ENCODE measurements at regions not wholly inside any gene's neighbourhood (a gene's known extent, or its start where the extent isn't known, plus 50 kb on each side); places are given as distances from the start of the nearest gene placed in this dataset.
"Not testable (repeated sequence)": the region's sequence is repeated elsewhere in the genome, so short reads cannot be mapped to it uniquely, and the experiment has no call there.

DNA sequence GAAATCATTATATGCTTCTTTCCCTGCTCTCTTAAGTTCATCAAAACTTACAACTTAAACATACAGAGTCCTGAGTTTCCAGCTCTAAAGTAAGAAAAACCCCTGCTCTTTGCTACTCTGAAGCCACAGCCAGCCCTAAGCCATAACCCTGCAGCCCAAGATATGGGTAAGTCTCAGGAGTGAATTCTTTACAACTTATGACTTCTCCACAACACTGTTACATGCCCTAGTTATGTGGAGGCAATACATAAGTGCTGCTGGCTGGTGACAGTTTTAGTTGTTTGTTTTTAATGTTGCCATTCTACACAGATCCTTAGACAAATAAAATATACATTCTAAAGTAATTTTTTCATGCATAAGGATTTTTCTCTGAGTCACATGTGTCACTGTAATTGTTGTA is 100.2 kb downstream of the FBXO8 start:
- Mint-ChIP-seq H3K9me3 (ENCODE audit: low read depth) (no peaks in the 10 kb centered on the region), H3K27ac (no peak overlapping the region), H3K4me1 (no peaks in the 10 kb centered on the region), H3K4me3 (no peak overlapping the region), H3K27me3 (peaks cover 18% of the 10 kb centered on the region), H3K36me3 (ENCODE audit: low read depth) (no peaks in the 10 kb centered on the region)
- DNase-seq (no peak), ATAC-seq (no peak)
- CTCF ChIA-PET: no interaction called here
- intact Hi-C loops (cut with DNase I, micrococcal nuclease): no loop called here
- POLR2A ChIA-PET: no interaction called here

DNA sequence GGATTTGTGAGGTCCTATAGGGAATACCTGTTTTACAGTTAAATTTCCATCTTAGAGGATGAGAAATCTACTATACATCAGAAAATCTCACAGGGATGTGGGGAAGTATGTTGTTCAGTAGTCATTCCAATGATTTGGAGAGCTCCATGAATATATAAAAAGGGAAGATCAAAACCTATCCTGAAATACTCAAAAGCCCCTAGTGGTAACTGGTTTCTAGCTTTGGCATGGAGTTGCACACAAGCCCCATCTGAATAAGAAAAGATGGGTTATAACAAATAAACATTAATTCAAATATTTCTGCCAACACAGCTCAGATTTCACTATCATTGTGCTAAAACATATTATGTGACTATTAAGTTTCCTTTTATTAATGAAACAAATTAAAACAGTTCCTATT is 101.6 kb downstream of the FBXO8 start:
- Mint-ChIP-seq H3K27ac (no peak overlapping the region), H3K36me3 (ENCODE audit: low read depth) (no peaks in the 10 kb centered on the region), H3K4me1 (no peaks in the 10 kb centered on the region), H3K27me3 (peaks cover 15% of the 10 kb centered on the region), H3K4me3 (no peak overlapping the region), H3K9me3 (ENCODE audit: low read depth) (no peaks in the 10 kb centered on the region)
- intact Hi-C loops (cut with DNase I, micrococcal nuclease): no loop called here
- DNase-seq: no peak
- ATAC-seq: no peak
- ChIA-PET CTCF (interaction anchor here (0.9 kb wide), 1 partner anchor 12 kb away, joined by 3 read pairs; no protein-coding TSS in a partner anchor), POLR2A (no interaction called here)

DNA sequence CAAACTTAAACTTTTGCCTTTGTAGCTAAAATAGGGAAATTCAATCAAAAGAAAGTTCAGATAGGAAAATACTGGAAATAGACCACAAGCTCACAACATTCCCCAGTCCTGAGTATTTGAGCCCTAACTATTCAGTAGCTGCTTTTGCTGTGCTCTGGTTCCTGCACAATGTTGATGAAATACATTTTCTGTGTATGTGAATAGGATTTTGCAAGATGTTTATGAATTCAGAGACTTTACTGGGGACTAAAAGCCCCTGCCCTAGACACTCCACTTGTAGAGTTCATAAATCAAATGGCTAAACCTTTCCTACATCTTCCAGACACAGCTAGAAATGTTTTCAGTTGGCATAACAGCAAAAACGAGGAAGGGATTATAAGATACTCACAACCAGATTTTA is 105.9 kb downstream of the FBXO8 start:
- ATAC-seq: no peak

DNA sequence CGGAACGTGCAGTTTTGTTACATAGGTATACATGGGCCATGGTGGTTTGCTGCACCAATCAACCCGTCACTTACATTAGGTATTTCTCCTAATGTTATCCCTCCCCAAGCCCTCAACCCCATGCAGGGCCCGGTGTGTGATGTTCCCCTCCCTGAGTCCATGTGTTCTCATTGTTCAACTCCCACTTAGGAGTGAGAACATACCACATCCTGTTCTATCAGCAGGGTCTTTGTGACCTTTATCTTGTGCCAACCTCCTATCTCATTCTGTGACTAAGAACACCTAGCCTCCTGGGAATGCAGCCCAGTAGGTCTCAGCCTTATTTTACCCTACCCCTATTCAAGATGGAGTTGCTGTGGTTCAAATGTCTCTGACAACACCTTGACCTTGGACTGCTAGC is 107.6 kb downstream of the FBXO8 start:
- not testable (repeated sequence) for H3K4me1 Mint-ChIP-seq; H3K36me3 Mint-ChIP-seq (ENCODE audit: low read depth); H3K9me3 Mint-ChIP-seq (ENCODE audit: low read depth)

More for the DNA sequence above, 105.9 kb downstream of the FBXO8 start:
- no peaks in the 10 kb centered on the region for H3K4me1 Mint-ChIP-seq
- H3K4me3 Mint-ChIP-seq: no peak overlapping the region
- H3K9me3 Mint-ChIP-seq (ENCODE audit: low read depth): no peaks in the 10 kb centered on the region
- H3K27ac Mint-ChIP-seq: no peak overlapping the region
- H3K36me3 Mint-ChIP-seq (ENCODE audit: low read depth): no peaks in the 10 kb centered on the region
- ChIA-PET CTCF (no interaction called here), POLR2A (no interaction called here)
- intact Hi-C loops (cut with DNase I, micrococcal nuclease): no loop called here
- H3K27me3 Mint-ChIP-seq: peaks cover 19% of the 10 kb centered on the region
- no peak for DNase-seq

DNA sequence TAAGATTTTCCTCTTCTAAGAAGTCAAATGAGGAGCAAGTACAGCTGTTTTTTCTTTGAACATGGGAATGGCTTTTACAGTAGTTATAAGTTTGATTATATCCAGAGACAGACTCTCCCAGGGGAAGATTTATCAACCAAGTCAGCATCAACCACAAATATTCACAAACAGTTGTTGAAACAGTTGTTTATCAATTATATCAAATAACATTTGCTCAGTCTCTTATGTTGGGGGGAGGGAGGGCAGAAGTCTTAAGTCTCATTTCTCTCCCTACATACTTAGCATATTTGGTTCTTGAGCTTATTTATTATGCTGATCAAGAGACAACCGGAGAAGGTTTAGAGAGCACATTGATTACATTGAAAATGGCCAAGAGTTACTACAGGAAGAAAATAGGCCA is 110.1 kb downstream of the FBXO8 start:
- H3K27me3 Mint-ChIP-seq: peaks cover 17% of the 10 kb centered on the region
- no peaks in the 10 kb centered on the region for H3K36me3 Mint-ChIP-seq (ENCODE audit: low read depth)
- ChIA-PET POLR2A (no interaction called here), CTCF (no interaction called here)
- H3K9me3 Mint-ChIP-seq (ENCODE audit: low read depth): no peaks in the 10 kb centered on the region
- ATAC-seq (no peak), DNase-seq (no peak)
- intact Hi-C loops (cut with DNase I, micrococcal nuclease): no loop called here
- H3K27ac Mint-ChIP-seq: no peak overlapping the region
- no peak overlapping the region for H3K4me3 Mint-ChIP-seq
- H3K4me1 Mint-ChIP-seq: no peaks in the 10 kb centered on the region

More for the DNA sequence above, 107.6 kb downstream of the FBXO8 start:
- intact Hi-C loops (cut with DNase I, micrococcal nuclease); DNase-seq; H3K27ac Mint-ChIP-seq; CTCF ChIA-PET; H3K4me3 Mint-ChIP-seq; POLR2A ChIA-PET; ATAC-seq: not testable (repeated sequence)
- peaks cover 19% of the 10 kb centered on the region for H3K27me3 Mint-ChIP-seq

DNA sequence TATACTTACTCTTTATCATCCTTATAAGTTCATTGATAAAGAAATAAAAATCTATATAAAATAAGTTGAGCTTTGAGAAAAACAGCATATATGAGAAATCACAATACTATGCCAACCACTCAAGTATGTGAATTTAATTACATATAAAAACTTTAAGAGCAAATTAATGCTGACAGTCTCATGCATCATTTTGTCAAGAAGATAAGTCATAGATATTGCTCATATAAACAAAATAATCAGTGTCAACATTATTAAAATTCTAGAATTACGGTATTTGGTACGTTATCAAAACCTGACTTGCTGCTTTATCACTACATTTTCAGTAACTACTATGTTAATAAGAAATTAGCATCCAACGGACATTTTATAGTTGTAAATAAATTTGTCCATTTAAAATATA is 111.2 kb downstream of the FBXO8 start:
- H3K27me3 Mint-ChIP-seq: peaks cover 18% of the 10 kb centered on the region
- ChIA-PET POLR2A (no interaction called here), CTCF (no interaction called here)
- ATAC-seq: no peak
- no peaks in the 10 kb centered on the region for H3K9me3 Mint-ChIP-seq (ENCODE audit: low read depth)
- no peak overlapping the region for H3K27ac Mint-ChIP-seq
- DNase-seq: no peak
- no peak overlapping the region for H3K4me3 Mint-ChIP-seq
- intact Hi-C loops (cut with DNase I, micrococcal nuclease): no loop called here
- no peaks in the 10 kb centered on the region for H3K4me1 Mint-ChIP-seq
- no peaks in the 10 kb centered on the region for H3K36me3 Mint-ChIP-seq (ENCODE audit: low read depth)

DNA sequence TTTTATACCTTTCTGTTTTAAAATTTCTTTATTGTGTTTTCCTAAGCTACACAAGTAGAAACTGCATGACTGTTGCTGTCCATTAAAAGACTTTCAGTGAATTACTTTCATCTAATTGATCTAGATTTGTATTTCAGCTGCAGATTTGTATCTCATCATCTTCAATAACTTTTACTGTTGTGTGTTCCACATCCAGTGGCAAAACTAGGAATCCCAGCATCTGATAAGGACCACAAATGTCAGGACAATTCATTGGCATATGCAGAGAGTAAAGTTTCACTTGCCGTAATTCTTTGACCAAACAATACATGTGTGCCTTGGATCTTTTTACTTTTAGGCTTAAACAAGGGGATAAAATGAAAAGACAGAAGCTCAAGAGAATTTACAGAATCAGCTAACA is 112.6 kb downstream of the FBXO8 start:
- Mint-ChIP-seq H3K9me3 (ENCODE audit: low read depth) (no peaks in the 10 kb centered on the region), H3K4me3 (no peak overlapping the region), H3K36me3 (ENCODE audit: low read depth) (no peaks in the 10 kb centered on the region), H3K27me3 (peaks cover 13% of the 10 kb centered on the region), H3K27ac (no peak overlapping the region), H3K4me1 (no peaks in the 10 kb centered on the region)
- POLR2A ChIA-PET: no interaction called here
- no peak for ATAC-seq
- CTCF ChIA-PET: no interaction called here
- intact Hi-C loops (cut with DNase I, micrococcal nuclease): no loop called here
- no peak for DNase-seq

DNA sequence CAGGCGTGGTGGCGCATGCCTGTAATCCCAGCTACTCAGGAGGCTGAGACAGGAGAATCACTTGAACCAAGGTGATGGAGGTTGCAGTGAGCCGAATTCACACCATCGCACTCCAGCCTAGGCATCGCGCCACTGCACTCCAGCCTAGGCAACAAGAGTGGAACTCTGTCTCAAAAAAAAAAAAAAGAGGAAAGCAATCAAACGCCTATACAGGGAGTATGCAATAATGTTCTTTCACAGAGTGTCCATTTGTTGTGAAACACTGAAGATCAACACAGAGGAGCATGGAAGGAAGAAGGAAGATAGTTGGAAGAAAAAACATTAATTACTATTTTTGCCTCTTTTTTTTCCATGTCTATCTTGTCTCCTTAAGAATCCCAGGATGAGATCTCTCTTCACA is 113.4 kb downstream of the FBXO8 start:
- no peak overlapping the region for H3K27ac Mint-ChIP-seq

DNA sequence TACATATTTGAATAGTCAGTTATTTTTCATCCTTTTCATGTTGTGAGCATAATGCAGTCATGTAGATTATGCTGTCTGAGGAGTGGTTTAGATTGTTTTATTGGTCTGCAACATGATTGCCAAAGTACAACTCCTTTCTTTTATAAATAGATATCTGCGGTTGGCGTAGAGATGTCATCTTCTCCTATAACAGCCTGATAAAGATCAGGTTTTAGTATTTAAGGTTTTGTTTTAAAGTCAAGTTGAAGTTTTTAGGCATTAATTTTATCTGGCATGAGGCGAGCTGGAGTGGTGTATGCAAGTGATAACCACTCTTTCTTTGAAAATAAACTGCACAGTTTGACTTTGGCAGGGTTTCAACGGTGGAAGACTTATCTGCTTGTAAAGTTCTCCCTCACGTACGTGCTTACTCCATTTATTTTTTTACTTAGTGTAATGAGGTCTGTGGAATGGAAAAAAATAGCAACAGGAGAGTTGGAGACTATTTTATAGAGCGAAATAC is 126.3 kb downstream of the FBXO8 start:
- Mint-ChIP-seq H3K4me1 (no peaks in the 10 kb centered on the region), H3K4me3 (no peak overlapping the region), H3K36me3 (ENCODE audit: low read depth) (no peaks in the 10 kb centered on the region), H3K27ac (no peak overlapping the region), H3K9me3 (ENCODE audit: low read depth) (no peaks in the 10 kb centered on the region), H3K27me3 (peaks cover 22% of the 10 kb centered on the region)
- POLR2A ChIA-PET: no interaction called here
- intact Hi-C loops (cut with DNase I, micrococcal nuclease): loop anchor here (5.0 to 10.0 kb wide), 3 partner anchors 160 to 735 kb away; no protein-coding TSS in a partner anchor
- CTCF ChIA-PET: no interaction called here
- DNase-seq (no peak), ATAC-seq (no peak)

More for the DNA sequence above, 113.4 kb downstream of the FBXO8 start:
- H3K4me1 Mint-ChIP-seq: no peaks in the 10 kb centered on the region
- no peaks in the 10 kb centered on the region for H3K9me3 Mint-ChIP-seq (ENCODE audit: low read depth)
- no peak overlapping the region for H3K4me3 Mint-ChIP-seq
- ChIA-PET POLR2A (no interaction called here), CTCF (interaction anchor here (0.6 to 0.8 kb wide), 2 partner anchors 12 to 436 kb away, joined by 3 read pairs; no protein-coding TSS in a partner anchor)
- H3K27me3 Mint-ChIP-seq: peaks cover 13% of the 10 kb centered on the region
- DNase-seq (no peak), ATAC-seq (no peak)
- intact Hi-C loops (cut with DNase I, micrococcal nuclease): no loop called here
- no peaks in the 10 kb centered on the region for H3K36me3 Mint-ChIP-seq (ENCODE audit: low read depth)

DNA sequence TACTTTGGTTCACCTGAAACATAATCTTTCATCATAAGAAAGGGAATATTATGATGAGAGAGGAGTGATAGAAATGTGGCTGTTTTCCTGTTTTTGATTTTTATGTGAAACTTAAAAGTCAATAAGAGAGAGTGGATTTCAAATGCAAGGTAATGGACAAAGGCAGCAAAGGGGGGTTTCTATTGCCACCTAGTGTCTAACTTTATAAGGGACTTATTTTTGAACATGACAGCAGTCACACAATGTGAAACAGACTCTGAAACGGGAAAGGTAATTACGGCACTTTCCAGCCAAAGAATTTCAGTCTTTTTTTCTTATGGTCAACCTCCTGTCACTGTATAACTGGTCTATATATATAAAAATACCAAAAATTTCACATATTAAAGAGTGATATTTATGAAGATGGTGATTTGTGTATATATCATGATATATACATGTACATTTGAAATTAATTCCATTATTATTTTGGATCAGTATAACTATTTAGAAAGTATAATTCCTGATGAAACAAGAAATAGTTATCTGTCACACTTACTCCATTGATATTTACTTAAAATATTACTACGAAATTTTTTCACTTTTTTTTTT is 127.1 kb downstream of the FBXO8 start:
- H3K4me3 Mint-ChIP-seq: no peak overlapping the region
- intact Hi-C loops (cut with DNase I, micrococcal nuclease): loop anchor here (1.0 to 10.0 kb wide), 4 partner anchors 161 to 734 kb away; no protein-coding TSS in a partner anchor
- H3K27me3 Mint-ChIP-seq: peaks cover 22% of the 10 kb centered on the region
- H3K9me3 Mint-ChIP-seq (ENCODE audit: low read depth): no peaks in the 10 kb centered on the region
- CTCF ChIA-PET: no interaction called here
- H3K4me1 Mint-ChIP-seq: no peaks in the 10 kb centered on the region
- H3K27ac Mint-ChIP-seq: no peak overlapping the region
- no peaks in the 10 kb centered on the region for H3K36me3 Mint-ChIP-seq (ENCODE audit: low read depth)
- ATAC-seq (peak; percentile 68), DNase-seq (no peak)
- POLR2A ChIA-PET: no interaction called here

DNA sequence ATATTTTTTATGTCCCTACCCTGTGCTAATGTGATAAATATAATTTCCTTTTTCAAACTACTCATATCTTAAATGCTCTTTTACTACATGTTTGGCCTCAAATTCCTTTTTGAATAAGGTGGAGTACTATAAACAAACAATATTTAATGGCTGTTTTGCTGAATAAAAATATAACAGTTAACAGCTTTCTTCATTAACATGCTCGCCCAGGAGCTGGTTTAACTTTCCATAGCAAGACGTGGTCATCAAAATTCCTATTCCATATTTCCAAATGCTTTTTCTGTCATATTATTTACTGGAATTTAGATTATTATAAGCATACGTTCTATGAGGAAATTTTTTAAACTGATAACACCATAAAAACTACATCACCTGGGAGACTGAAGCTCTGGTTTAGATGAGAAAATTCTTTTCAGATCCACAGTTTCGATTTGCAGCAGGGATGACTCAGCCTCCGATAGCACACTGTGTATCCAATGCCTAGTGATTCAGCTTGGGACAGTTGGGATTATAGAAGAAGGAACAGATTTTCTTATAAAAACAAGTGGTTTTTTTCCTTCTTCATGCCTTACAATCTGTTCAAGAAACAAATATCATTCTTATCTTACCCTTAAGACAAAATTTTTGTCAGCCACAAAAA is 129.1 kb downstream of the FBXO8 start:
- Mint-ChIP-seq H3K27ac (no peak overlapping the region), H3K27me3 (peaks cover 17% of the 10 kb centered on the region), H3K4me1 (no peaks in the 10 kb centered on the region), H3K4me3 (no peak overlapping the region), H3K36me3 (ENCODE audit: low read depth) (no peaks in the 10 kb centered on the region), H3K9me3 (ENCODE audit: low read depth) (no peaks in the 10 kb centered on the region)
- no peak for ATAC-seq
- POLR2A ChIA-PET: no interaction called here
- intact Hi-C loops (cut with DNase I, micrococcal nuclease): loop anchor here in 1 of 2 experiments (10.0 kb wide), 1 partner anchor 650 kb away; no protein-coding TSS in a partner anchor
- CTCF ChIA-PET: no interaction called here
- no peak for DNase-seq

DNA sequence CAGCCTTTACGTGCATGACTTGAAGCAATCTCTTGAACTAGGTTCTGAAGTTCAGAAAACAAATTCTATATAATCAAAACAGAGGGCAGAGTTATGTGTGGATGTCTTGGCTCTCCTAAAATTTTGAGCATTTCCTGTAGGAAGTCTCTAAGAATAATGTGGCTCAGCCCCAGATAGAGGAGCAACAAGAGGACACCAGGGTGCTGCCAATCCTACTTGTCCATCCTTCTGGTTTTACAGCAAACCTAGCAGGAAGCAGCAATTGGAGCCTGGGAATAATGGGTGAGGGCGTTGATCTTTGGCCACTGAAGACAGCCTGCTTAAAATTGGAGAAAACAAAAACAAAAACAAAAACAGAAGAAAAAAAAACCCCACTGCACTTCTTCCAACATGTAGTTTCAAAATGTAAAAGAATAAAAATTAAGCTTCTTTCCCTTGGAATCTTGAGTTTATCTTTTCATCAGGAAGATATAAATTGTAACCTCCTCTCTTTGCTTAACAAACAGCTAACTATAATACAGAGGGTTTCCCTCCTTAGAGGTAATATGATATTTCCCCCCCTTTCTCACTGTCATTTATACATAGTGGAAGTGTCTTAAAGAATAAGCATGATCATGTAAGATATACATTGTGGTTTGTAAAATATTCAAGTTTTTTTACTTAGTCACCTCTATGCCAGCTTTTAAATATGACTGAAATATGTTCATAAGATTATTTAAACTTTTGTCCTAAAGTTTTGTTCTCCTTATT is 130.6 kb downstream of the FBXO8 start:
- H3K4me1 Mint-ChIP-seq: no peaks in the 10 kb centered on the region
- DNase-seq (no peak), ATAC-seq (no peak)
- no peak overlapping the region for H3K4me3 Mint-ChIP-seq
- no peaks in the 10 kb centered on the region for H3K9me3 Mint-ChIP-seq (ENCODE audit: low read depth)
- POLR2A ChIA-PET: no interaction called here
- CTCF ChIA-PET: interaction anchor here (0.8 kb wide), 1 partner anchor 1221 kb away, joined by 3 read pairs; no protein-coding TSS in a partner anchor
- H3K36me3 Mint-ChIP-seq (ENCODE audit: low read depth): no peaks in the 10 kb centered on the region
- intact Hi-C loops (cut with DNase I, micrococcal nuclease): loop anchor here in 1 of 2 experiments (10.0 kb wide), 1 partner anchor 648 kb away; no protein-coding TSS in a partner anchor
- no peak overlapping the region for H3K27ac Mint-ChIP-seq
- peaks cover 15% of the 10 kb centered on the region for H3K27me3 Mint-ChIP-seq

Data from activated CD4-positive, alpha-beta T cell treated with anti-CD3 and anti-CD28 coated beads for 36 hours (primary cell).